Transverse colon (tissue), 4 donors: ENCODE measurements at regions not wholly inside any gene's neighbourhood (a gene's known extent, or its start where the extent isn't known, plus 50 kb on each side); places are given as distances from the start of the nearest gene placed in this dataset.

ENCODE experiments used
- EP300 ChIP-seq: sonication (generic); formaldehyde crosslinking; IDR thresholded peaks from one replicate; pipeline ENCODE4 v1.6.1; 2017; ENCODE audit warnings: antibody characterized with exemption, low read depth
- POLR2A ChIP-seq: fragments of 450-650 bp; IDR thresholded peaks from one replicate; pipeline ENCODE4 v1.6.1; 2016; ENCODE audit warnings: antibody characterized with exemption, mild to moderate bottlenecking, moderate library complexity
- POLR2AphosphoS5 ChIP-seq, 3 donors: sonication (generic); formaldehyde crosslinking; IDR thresholded peaks; one replicate each; pipeline ENCODE4 v1.6.1; 2016; ENCODE audit warnings: antibody characterized with exemption in 3 of 3
- TF ChIP-seq, protein P1 (sequence below), 5 experiments: fragments of 200-600 bp in 3 of 5; fragments of 450-650 bp in 2 of 5; sonication (generic) in 3 of 5; IDR thresholded peaks; 1 replicate in 2 of 5; 2 replicates in 3 of 5; pipeline ENCODE4 v1.5.1; 2016 to 2017; ENCODE audit warnings: antibody characterized with exemption in 5 of 5, inconsistent platforms in 3 of 5, mild to moderate bottlenecking in 2 of 5, moderate library complexity in 1 of 5

DNA sequence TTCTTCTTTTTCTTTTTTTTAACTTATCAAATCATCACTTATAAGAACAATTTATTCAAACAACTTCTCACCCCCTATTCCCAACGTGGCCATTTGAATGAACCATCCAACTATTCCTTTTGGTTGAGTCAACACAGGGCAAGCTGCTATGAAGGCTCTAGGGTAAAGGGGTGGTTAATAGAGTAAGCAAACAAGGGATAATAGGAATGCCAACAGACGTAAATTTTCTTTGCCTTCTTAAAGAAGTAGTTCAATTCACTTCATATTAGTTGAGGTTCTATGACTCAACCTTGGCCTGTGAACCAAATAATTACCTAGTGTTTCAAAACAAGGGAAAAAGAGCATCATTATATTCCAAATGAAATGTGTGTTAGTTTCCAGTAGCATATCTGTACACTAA, 1383.8 kb upstream of the SLC10A2 start:
- TF ChIP-seq, protein P1, sequence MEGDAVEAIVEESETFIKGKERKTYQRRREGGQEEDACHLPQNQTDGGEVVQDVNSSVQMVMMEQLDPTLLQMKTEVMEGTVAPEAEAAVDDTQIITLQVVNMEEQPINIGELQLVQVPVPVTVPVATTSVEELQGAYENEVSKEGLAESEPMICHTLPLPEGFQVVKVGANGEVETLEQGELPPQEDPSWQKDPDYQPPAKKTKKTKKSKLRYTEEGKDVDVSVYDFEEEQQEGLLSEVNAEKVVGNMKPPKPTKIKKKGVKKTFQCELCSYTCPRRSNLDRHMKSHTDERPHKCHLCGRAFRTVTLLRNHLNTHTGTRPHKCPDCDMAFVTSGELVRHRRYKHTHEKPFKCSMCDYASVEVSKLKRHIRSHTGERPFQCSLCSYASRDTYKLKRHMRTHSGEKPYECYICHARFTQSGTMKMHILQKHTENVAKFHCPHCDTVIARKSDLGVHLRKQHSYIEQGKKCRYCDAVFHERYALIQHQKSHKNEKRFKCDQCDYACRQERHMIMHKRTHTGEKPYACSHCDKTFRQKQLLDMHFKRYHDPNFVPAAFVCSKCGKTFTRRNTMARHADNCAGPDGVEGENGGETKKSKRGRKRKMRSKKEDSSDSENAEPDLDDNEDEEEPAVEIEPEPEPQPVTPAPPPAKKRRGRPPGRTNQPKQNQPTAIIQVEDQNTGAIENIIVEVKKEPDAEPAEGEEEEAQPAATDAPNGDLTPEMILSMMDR (IDR thresholded peaks at IDR 0.05) = no peak
- TF ChIP-seq POLR2AphosphoS5 (IDR thresholded peaks at IDR 0.05) (no peak), EP300 (no peak), POLR2A (no peak)
